HG03457 (cell line): ENCODE measurements at regions not wholly inside any gene's neighbourhood (a gene's known extent, or its start where the extent isn't known, plus 50 kb on each side); places are given as distances from the start of the nearest gene placed in this dataset.

ENCODE experiments used
- ATAC-seq: cut with Tn5 transposase; IDR thresholded peaks from one replicate; pipeline ENCODE4 v1.9.1; 2021; ENCODE audit warnings: moderate number of reproducible peaks; ENCODE audit not compliant: unreplicated experiment

DNA sequence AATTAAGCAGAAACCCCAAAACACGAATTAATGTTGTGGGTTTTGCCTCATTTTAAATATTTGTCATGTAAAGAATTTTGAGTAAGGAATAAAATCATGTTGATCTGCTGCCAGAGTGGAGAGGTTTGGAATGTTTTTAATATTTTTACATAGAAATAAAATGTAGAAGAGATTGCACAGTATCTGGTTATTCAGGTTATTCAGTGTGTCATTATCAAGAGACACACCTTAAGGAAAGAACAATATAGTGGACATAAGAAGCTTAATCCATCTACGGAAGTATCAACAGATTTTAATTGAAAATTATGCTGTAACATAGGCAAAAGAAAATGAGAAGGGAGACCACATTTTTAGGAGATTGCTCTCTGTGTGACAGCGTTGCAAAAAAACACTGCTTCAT, 410.4 kb downstream of the MED10 start:
- ATAC-seq: no peak

DNA sequence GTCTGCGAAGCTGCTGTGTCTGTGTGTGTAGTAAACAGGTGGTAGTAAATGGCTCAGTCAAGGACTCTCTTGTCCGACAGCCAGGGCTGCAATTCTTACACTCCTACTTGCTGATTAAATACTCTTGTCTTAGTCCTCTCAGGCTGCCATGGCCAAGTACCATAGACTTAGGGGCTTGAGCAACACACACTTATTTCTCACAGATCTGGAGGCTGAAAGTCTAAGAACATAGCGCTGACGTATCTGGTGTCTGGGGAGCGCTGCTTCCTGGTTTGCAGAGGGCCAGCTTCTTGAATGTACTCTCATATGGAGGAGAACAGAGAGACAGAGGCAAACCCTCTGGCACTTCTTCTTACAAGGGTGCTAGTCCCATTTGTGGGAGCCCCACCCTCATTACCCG, 411.0 kb downstream of the MED10 start:
- ATAC-seq: no peak

DNA sequence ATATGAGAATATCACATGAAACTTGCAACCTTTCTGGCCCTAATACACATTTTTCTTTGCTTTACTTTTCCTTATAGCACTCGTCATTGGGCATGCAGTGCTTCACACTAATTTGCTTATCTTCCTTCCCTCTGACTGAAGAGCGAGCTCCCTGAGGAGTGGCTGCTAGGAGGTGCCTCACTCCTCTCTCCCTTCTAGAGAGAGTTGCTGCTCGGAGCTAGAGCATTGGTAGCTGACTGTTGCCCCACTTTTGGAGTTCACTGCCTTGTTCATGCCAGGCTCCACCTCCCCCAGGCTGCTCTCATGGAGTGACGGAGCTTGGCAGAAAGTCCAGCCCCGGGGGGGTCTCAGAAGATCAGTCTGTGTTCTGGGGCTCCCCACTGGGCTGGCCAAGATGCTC, 413.2 kb downstream of the MED10 start:
- ATAC-seq: no peak

DNA sequence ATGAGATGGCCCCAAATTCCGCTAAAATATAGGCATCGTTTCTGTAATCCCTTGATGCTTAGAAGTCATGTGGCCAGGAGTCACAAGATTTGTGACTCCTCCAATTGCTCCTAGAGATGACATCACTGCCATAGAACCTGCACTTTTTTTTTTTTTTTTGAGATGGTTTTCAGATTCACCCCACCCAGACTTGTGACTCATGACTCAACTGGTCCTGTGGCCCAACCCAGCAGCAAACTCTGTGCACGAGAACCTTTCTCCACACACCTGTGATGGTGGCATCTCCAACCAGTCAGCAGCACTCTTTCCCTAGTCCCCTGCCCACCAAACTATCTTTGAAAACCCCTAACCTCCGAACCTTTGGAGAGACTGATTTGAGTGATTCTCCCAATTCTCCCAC, 414.0 kb downstream of the MED10 start:
- no peak for ATAC-seq

DNA sequence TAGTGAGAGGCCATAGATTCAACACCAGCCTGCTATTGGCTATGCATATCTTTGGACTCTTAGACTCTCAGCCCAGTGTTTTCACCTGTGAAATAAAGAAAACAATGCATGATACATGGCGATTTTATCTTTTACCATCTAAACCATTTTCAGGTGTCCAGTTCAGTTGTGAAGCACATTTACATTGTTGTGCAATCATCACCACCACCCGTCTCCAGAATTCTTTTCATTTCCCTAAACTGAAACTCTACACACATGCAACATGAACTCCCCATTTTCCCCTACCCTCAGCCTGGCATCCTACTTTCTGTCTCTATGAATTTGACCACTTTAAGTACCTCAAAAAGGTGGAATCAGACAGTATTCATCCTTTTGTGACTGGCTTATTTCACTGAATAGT, 420.6 kb downstream of the MED10 start:
- ATAC-seq: no peak

DNA sequence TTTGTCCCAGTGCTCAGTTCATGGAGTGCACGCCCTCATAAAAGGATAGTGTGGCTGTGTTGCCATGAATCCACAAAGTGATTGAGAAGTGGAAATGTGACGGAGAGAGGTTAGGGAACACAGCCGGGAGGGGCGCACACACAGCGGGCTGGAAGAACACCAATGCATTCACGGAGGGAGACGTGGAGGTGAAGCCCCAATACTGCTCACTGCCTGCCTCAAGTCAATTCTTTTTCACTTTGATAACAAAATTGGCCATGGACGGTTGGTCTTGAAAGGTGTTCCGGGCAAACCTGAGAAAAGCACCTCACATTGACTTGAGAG, 424.1 kb downstream of the MED10 start:
- ATAC-seq: no peak

DNA sequence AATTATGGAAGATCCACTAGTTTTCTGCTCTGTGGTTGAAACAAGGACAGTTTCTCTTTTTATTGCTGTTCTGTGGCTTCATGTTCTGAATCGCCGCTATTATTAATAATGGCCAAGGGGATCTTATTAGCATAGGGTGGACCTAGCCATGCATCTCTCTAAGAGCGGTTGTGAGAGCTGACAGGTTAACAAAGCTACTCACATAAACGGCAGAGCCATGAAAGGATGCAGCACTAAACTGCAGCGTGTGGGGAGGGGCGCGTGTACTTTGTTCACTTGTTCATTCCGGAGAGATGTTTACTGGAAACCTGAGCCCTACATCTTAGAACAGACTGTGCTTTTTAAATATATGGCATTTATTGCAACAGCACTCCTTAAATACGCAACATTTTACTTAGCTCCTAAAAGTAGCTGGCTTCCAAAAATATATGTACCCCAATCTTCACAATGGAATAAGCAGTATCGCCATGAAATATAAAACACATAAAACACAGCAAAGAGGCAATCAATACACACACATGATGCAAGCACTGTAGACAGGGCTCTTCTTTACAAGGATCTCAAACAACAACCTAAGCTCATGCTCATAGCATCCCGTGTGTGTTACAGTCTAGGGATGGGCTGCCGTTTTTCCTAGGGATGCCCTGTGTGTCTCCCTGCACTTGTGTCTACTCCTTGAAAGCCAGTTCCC, 424.6 kb downstream of the MED10 start:
- ATAC-seq: no peak

DNA sequence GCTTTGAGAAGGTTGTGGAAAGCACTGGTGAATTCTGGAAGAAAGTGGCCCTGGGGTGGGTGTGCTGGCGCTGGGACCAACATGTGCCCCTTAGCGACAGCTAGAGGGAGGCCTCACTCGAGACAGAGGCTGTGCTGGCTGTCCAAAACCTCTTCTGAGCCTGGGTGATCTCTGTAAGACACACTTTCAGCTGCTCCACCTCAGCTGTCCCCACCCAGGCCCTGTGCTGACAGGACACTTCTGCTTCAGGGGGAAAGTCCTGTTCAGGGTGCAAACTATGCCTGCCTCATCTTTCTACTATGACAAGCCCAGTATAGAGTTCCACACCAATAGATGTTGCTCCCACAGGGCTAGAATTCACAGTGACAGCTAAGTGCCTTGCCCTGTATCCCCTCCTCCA, 426.4 kb downstream of the MED10 start:
- ATAC-seq: no peak

DNA sequence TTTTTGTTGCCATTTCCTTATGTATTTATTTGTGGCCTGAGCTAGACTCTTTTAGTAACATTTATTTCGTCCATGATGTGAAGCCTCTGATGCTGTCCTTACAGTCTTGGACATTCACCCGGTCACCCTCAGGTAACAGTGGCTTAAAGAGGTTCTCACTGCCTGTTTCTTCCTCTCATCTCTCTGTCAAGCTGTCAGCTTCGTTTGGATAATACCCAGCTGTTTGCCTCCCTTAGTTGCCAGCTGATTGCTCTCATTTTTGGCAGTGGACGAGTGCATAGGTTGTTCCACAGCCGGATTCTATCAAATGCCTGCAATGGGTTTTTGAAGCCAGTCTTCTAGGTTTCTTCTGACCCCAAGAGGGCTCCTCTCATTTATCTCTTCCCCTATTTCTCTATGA, 427.7 kb downstream of the MED10 start:
- no peak for ATAC-seq

DNA sequence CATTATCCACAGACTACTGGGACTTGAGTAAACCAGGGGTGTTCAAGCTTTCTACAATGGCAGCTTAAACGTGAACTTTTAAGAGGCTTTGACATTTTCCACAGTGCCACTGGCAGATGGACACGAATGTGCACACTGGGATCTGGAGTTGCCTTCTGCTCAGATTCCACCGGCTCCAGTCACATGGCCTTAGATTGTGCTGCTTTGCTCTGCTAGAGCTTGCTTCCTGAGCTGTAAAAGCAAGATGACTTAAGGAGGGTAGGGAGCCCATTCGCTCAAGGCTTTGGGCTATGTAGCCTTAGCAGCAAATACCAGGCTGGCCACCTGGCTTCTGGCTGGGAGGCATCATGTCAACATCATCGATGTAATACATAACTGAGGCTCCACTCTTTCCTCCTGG, 436.9 kb downstream of the MED10 start:
- ATAC-seq: no peak

DNA sequence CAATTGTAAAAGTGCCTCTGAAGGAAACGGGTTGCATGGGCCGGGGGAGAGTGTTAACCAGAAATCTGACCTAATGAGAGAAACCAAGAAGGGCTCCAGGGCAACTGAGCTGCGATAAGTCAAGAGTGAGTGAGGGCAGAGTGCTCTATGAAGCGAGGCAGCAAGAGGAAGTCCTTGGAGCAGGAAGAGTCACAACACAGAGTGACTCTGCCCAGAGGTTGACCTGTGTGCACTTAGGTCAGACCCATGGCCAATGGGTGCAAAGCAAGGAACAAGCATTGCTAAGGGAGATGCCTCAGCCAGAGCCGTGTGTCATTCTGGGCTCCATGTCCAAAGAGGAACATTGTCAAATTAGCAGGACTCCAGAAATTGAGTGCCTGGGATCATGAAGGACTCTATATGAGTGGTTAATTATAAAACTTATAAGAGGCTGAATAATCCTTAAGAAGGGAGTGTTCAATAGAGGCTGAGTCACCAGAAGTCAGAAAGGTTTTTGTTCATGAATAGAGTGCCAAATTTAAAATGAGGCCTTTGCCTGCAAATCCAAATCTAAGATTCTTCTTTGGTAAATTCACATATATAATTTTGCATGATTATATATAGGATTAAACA, 438.5 kb downstream of the MED10 start:
- ATAC-seq: no peak

DNA sequence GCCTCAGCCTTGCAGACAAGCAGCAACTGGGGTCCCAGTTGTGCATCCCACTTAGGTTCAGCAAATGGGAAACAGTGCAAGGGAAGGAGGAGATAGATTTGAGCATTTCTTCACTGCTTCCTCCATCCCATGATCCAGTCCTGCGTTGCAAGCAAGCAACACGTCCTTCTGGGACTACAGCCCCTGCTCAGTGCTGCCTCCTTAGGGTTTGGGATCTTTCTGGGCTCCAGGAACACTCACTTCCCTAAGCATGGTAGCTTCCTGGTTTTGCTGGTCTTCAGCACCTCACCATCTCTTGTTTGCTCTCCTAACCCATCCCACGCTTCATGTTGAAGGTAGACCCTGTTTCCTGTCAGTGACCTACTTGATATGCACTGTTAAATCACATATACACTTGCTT, 444.7 kb downstream of the MED10 start:
- no peak for ATAC-seq

DNA sequence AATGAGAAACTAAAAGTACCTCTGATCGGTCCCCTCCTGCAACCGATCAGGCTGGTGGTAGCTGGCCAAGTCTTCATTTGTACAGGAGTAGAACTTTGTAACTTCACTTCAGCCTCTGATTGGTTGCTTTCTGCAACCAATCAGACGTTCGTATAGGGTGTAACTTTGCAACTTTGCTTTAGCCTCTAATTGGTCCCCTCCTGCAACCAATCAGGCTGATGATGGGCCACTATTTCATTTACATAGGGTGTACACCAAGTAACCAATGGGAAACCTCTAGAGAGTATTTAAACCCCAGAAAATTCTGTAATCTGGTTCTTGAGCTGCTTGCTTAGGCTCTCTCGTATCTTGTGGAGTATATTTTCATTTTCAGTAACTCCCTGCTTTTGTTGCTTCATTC, 445.5 kb downstream of the MED10 start:
- ATAC-seq: no peak

DNA sequence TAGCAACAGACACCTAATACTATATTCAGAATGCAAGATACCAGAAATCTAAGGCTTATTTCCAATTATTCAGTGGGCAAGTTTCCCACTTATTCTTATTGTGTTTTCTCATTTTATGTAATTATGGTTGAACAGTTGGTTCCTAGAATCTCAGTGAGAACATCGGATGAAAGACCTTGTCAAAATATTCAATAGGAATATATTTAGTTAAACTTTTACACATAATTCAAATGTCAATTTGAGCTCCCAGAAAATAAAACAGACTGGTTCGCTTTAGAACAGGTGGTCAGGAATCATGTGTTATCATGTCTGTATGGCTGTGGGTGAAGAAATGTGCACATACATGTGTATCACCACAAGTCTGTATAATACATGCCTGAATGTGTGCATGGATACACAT, 447.8 kb downstream of the MED10 start:
- ATAC-seq: no peak

DNA sequence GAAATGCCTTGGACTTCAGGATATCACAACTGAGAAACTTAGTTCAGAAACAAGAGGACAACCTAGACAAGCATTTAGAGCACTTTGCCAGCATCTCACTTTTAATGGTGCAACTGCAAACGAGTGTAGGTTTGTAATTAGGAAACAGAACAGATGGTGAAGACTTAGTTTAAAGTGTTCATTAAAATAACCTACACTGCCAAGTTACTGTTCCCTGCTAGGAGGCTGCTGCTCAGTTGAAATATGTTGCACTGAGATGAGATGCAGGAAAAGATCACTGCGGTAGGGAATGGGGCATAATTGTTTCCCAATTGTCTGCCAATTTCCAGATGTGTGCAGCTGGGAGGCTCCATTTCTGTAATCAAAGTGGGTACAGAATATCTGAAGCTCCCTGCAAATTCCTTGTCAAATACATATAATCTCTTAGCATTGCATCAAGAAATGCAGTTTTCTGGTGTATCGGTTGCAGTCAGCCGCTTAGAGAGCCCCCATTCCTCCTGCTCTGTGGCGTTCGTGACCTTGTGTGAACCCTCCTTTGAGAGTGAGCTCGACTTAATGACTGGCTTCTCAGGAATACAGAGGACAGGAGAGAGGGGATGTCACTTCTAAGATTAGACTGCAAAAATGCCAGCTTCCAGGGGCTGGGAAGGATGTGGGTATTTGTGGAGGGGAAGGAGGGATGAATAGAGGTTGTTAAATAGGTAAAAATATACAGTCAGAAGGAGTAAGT, 448.9 kb downstream of the MED10 start:
- ATAC-seq: no peak

DNA sequence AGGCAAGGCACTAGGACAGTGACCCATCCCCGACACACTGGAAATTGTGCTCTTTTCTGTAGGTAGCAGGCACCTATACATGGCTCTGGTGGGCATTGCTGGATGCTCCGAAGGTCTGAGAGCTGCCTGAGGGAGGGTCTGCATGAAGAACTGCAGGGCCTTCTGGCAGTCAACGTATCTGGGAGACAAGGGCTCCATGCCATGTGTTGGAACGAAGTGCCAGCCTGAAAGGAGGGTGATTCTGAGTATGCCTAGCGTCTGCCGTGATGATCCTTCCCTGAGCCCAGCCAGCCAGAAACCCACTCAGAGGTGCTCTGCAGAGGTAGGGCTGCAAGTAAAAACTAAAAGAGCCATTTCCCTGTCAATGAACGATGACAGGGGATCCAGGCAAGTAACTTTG, 453.2 kb downstream of the MED10 start:
- no peak for ATAC-seq

DNA sequence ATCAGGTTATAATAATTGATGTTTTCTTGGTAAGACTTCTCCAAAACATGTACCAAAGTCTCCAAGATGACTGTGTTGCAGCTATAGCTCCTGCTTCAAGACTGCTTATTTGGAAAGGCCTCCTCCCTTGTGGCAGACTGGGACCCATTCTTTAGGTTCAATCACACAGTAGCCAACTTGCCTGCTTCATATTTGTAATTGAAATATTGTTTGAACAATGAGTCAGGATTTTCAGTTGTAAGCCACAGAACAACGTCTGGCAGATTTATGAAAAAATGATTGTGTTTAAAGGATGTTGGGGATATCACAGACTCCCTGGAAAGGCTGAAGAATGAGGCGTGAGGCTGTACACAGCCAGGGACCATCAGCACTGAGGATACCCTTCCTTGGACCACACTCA, 458.9 kb downstream of the MED10 start:
- no peak for ATAC-seq

DNA sequence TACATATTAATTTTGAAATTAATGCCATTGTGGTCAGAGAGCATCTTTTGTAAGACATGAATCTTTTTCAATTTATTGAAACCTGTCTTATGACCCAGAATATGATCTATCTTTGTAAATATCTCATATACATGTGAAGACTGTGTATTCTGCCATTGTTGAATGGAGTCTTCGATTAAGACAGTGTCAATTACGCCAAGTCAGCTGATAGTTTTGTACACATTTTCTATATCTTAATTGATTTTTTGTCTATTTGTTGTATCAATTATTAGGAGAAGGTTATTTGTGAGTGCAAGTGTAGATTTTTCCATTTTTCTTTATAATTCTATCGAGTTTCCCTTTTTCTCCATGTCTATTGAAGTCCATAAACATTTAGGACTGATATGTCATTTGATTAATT, 471.6 kb downstream of the MED10 start:
- no peak for ATAC-seq

DNA sequence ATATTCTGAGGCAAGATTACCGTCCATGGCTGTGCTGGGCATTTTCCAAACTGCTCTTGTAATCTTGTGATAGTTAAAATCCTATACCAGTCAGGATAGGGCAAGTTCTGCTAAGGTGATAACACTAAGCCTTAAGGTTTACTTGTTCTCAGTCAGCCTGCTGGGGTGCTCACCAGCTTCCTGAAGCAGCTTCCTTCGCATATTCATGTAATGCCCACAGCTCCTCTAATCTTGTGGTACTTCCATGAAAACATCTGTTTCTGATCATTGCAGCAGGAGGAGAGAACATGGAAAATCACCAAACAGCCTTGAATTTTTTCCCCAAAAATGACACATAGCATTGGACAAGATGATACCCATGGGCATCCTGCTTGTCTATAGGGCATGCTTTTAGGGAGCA, 473.2 kb downstream of the MED10 start:
- no peak for ATAC-seq

DNA sequence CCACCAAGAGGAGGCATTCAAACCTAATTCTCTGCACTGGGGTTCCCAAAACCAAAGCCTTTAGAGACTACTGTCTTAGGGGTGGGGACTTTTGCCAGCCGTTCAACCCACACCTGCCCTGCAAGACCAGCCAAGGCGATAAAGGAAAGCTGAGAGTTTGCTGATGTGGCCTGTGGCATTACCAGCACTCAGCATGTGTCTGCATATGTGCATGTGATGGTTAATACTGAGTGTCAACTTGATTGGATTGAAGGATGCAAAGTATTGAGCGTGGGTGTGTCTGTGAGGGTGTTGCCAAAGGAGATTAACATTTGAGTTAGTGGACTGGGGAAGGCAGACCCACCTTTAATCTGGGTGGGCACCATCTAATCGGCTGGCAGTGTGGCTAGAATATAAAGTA, 474.2 kb downstream of the MED10 start:
- ATAC-seq: no peak

DNA sequence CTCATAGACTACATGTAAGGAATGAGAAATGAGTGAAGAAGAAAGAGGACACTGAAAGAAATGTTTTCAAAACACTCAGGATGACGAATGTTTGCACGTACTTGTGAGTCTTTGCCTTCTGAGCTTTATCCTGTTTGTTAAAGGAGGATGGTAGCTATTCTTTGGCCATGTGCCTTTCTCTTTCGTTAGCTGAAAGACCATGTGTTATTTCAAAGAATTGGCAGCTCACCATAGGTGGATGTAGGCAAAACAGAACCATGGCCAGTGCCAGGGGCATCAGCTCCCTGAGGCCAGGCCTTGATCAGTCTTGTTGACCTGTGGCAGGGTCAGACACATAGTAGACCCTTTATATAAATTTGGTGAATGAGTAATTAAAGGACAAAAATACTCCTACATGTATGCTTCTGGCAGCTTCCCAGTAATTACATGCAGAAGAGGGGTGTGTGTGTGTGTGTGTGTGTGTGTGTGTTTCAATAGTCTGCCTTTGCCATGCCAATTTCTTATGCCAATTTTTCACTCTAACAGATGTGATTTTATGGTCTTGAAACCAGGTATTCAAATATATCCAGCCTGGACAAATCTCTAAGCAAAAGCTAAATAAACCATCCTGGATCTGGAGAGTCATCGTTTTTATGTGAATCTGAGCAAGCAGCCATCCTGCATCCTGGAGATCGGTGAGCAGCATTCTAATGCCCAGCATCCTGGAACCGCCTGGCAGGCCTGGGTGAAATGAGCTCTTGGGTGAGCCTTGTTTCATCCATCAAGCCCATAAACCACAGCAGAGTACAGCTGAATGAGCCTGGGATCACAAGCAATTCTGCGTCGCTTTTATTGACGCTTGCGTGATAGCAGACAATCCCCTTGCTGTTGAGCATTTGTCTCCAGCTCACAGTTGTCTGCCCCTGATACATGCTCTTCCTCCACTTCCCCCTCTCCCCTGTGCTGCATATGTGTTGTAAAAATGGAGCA, 475.4 kb downstream of the MED10 start:
- no peak for ATAC-seq
